ENCODE measurements at regions not wholly inside any gene's neighbourhood (a gene's known extent, or its start where the extent isn't known, plus 50 kb on each side); places are given as distances from the start of the nearest gene placed in this dataset.

DNA sequence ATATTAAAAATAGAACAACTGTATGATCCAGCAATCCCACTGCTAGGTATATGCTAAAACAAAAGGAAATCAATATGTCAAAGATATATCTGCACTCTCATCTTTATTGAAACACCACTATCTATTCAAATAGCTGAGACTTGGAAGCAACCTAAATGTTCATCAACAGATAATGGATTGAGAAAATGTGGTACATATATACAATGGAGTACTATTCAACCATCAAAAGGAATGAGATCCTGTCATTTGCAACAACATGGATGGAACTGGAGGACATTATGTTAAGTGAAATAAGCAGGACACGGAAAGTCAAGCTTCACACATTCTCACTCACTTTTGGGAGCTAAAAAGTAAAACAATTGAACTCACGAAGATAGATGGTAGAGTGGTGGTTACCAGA is 610.1 kb upstream of the SEMA3D start:
- no peak for TF ChIP-seq ZNF274 (IDR thresholded peaks at IDR 0.05; ENCODE audit: borderline replicate concordance, low read depth, low read length)
- no peak for TF ChIP-seq ZNF24 (IDR thresholded peaks at IDR 0.05)
- no peak for TF ChIP-seq ZNF121 (CRISPR knock-in tag; conservative IDR thresholded peaks at IDR 0.05)
- no peak for TF ChIP-seq ZNF184 (CRISPR knock-in tag; IDR thresholded peaks at IDR 0.05)
- TF ChIP-seq HNRNPL (IDR thresholded peaks at IDR 0.05; ENCODE audit: low read depth, low read length) = no peak
- TF ChIP-seq ZNF778 (CRISPR knock-in tag; IDR thresholded peaks at IDR 0.05) = no peak
- TF ChIP-seq ZC3H4 (CRISPR knock-in tag; IDR thresholded peaks at IDR 0.05; ENCODE audit: borderline replicate concordance) = no peak
- no peak for TF ChIP-seq CBX2 (IDR thresholded peaks at IDR 0.05; ENCODE audit: insufficient read depth, low read length, poor library complexity, severe bottlenecking)

Data from K562 (cell line).